Gastroesophageal sphincter (tissue), 3 donors: ENCODE measurements at regions not wholly inside any gene's neighbourhood (a gene's known extent, or its start where the extent isn't known, plus 50 kb on each side); places are given as distances from the start of the nearest gene placed in this dataset.

ENCODE experiments used
- EP300 ChIP-seq: sonication (generic); formaldehyde crosslinking; IDR thresholded peaks from one replicate; pipeline ENCODE4 v1.6.1; 2017; ENCODE audit warnings: antibody characterized with exemption, mild to moderate bottlenecking
- POLR2A ChIP-seq, 2 donors: fragments of 450-650 bp; IDR thresholded peaks; one replicate each; pipeline ENCODE4 v1.6.1; 2017; ENCODE audit warnings: antibody characterized with exemption in 2 of 2, mild to moderate bottlenecking in 2 of 2, moderate library complexity in 1 of 2
- POLR2AphosphoS5 ChIP-seq: sonication (generic); formaldehyde crosslinking; IDR thresholded peaks from one replicate; pipeline ENCODE4 v1.6.1; 2017; ENCODE audit warnings: antibody characterized with exemption
- TF ChIP-seq, protein P1 (sequence below), 4 experiments: fragments of 200-600 bp in 2 of 4; fragments of 450-650 bp in 2 of 4; sonication (generic) in 1 of 4; IDR thresholded peaks; one replicate each; pipeline ENCODE4 v1.5.1; 2017 to 2019; ENCODE audit warnings: antibody characterized with exemption in 4 of 4, mild to moderate bottlenecking in 2 of 4, moderate library complexity in 2 of 4

DNA sequence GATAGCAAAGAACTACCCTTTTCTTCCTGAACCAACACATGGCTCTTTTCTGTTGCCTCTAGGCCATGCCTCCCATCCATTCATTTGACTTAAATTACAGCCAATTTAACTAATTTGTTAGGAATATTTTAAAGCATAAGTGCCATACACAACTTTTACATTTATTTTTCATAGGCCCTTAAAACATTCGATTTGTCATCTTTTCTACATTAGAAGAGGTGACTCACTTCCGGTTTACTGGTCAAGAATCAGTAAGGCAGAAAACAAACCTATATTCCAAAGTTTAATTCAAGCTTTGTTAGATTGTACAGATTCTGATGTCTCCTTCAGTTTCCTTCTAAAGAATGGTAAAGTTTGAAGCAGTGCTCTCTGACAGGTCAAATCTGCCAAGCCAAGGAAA lies 344.3 kb downstream of the SAMD5 start:
- TF ChIP-seq, protein P1, sequence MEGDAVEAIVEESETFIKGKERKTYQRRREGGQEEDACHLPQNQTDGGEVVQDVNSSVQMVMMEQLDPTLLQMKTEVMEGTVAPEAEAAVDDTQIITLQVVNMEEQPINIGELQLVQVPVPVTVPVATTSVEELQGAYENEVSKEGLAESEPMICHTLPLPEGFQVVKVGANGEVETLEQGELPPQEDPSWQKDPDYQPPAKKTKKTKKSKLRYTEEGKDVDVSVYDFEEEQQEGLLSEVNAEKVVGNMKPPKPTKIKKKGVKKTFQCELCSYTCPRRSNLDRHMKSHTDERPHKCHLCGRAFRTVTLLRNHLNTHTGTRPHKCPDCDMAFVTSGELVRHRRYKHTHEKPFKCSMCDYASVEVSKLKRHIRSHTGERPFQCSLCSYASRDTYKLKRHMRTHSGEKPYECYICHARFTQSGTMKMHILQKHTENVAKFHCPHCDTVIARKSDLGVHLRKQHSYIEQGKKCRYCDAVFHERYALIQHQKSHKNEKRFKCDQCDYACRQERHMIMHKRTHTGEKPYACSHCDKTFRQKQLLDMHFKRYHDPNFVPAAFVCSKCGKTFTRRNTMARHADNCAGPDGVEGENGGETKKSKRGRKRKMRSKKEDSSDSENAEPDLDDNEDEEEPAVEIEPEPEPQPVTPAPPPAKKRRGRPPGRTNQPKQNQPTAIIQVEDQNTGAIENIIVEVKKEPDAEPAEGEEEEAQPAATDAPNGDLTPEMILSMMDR (IDR thresholded peaks at IDR 0.05), result no peak
- TF ChIP-seq POLR2A (IDR thresholded peaks at IDR 0.05) (no peak), EP300 (no peak), POLR2AphosphoS5 (no peak)
